Thyroid gland (tissue), 4 donors: ENCODE measurements at regions not wholly inside any gene's neighbourhood (a gene's known extent, or its start where the extent isn't known, plus 50 kb on each side); places are given as distances from the start of the nearest gene placed in this dataset.

ENCODE experiments used
- CTCF ChIP-seq, 6 experiments: fragments of 200-600 bp in 3 of 6; fragments of 450-650 bp in 3 of 6; sonication (generic) in 3 of 6; IDR thresholded peaks; one replicate each; pipeline ENCODE4 v1.5.1; 2016 to 2019; ENCODE audit warnings: antibody characterized with exemption in 6 of 6, mild to moderate bottlenecking in 2 of 6, inconsistent platforms in 1 of 6, moderate library complexity in 1 of 6
- POLR2A ChIP-seq, 2 donors: fragments of 450-650 bp; IDR thresholded peaks; one replicate each; pipeline ENCODE4 v1.6.1; 2017; ENCODE audit warnings: antibody characterized with exemption in 2 of 2, mild to moderate bottlenecking in 2 of 2, moderate library complexity in 1 of 2

GRCh38 chr4:127469542-127469941 lies 163.2 kb upstream of the INTU start:
- no peak for TF ChIP-seq CTCF (IDR thresholded peaks at IDR 0.05)
- TF ChIP-seq POLR2A (IDR thresholded peaks at IDR 0.05), result no peak
